GM18867 (cell line): ENCODE measurements at regions not wholly inside any gene's neighbourhood (a gene's known extent, or its start where the extent isn't known, plus 50 kb on each side); places are given as distances from the start of the nearest gene placed in this dataset.
A peak's percentile ranks its signal among the peaks of the same experiment; 100 is the strongest.

Source experiments
- ATAC-seq: cut with Tn5 transposase; IDR thresholded peaks from one replicate; pipeline ENCODE4 v1.9.1; 2021; ENCODE audit warnings: mild to moderate bottlenecking, moderate library complexity; ENCODE audit not compliant: unreplicated experiment

- ATAC-seq: no peak
These were observed 537.4 kb upstream of the SORCS1 start for GRCh38 chr10:107701943-107702342.

DNA sequence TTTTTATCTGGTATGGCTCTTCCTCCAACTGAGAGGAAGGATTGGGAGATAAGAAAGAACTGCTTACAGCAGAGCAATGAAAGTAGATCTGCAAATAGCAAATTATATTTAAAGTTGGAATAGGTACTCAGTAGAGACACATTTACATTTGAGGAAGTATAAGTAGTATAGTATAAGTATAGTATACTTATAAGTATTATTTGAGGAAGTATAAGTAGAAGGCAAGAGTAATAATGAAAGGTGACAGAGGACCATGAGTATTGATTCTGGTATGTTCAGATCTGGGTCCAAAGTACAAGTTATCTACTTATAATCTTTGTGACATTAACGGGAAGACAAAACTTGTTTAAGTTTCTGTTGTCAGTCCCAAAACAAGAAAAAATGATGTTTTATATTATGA lies 527.6 kb upstream of the SORCS1 start:
- ATAC-seq: no peak

GRCh38 chr10:107689323-107689722 lies 524.8 kb upstream of the SORCS1 start:
- no peak for ATAC-seq

GRCh38 chr10:107687701-107688100 lies 523.2 kb upstream of the SORCS1 start:
- no peak for ATAC-seq

DNA sequence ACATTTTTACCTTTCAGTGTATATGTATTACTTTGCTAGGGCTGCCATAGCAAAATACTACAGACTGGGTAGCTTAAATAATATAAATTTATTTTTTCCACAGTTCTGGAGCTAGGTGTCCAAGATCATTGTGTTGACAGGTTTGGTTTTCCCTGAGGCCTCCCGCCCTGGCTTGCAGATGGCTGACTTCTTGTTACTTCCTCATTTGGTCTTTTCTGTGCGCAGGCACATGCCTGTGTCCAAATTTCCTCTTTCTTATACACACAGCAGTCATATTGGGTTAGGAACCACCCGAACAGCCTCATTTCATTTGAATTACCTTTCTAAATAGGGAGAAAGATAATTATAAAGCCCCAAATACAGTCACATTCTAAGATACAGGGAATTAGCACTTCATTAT lies 521.6 kb upstream of the SORCS1 start:
- no peak for ATAC-seq

GRCh38 chr10:107671960-107672359 lies 507.5 kb upstream of the SORCS1 start:
- ATAC-seq: no peak

GRCh38 chr10:107666214-107666613 lies 501.7 kb upstream of the SORCS1 start:
- no peak for ATAC-seq

GRCh38 chr10:107665459-107665858 lies 501.0 kb upstream of the SORCS1 start:
- no peak for ATAC-seq

GRCh38 chr10:107657851-107658250 lies 493.3 kb upstream of the SORCS1 start:
- no peak for ATAC-seq

DNA sequence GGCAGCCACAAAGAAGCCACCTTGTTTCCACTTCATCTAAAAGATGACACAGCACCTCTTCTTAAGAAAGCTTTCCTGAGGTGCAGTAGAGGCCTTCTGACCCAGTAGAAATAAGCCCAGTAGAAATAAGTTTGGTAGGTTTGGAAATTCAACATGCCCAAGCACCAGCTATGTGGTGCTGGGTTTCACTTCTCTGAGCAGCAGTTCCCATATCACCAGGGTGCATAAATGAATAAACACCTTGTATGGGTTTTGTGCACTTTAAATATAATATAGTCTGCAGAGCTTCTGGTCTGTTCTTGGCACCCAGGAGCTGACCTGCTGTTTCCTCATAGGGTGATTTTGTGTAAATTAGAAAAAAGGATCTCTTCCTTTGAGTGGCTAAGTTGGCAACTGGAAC lies 492.4 kb upstream of the SORCS1 start:
- no peak for ATAC-seq

GRCh38 chr10:107653832-107654287 lies 489.4 kb upstream of the SORCS1 start:
- ATAC-seq: peak; percentile 92

- ATAC-seq: no peak
These were observed 486.4 kb upstream of the SORCS1 start for GRCh38 chr10:107650939-107651338.

DNA sequence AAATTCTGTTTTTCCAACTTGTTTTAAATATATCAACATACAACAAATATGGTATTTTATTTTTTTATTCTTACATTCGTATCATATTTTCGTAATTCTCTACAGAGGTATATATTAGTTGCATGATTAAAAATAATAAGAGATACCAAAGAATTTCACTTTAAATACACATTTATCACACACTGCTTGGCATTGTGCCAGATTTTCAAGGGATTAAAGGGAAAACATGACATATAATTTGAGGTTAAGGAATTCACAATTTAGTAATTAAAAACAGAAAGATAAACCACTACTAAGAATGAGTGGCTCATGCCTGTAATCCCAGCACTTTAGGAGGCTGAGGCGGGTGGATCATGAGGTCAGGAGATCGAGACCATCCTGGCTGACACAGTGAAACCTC lies 484.7 kb upstream of the SORCS1 start:
- no peak for ATAC-seq

- ATAC-seq: peak; percentile 58
These were observed 483.0 kb upstream of the SORCS1 start for GRCh38 chr10:107647462-107647861.

GRCh38 chr10:107631876-107632275 lies 467.4 kb upstream of the SORCS1 start:
- ATAC-seq: no peak

- ATAC-seq: no peak
These were observed 462.4 kb upstream of the SORCS1 start for GRCh38 chr10:107626862-107627261.

DNA sequence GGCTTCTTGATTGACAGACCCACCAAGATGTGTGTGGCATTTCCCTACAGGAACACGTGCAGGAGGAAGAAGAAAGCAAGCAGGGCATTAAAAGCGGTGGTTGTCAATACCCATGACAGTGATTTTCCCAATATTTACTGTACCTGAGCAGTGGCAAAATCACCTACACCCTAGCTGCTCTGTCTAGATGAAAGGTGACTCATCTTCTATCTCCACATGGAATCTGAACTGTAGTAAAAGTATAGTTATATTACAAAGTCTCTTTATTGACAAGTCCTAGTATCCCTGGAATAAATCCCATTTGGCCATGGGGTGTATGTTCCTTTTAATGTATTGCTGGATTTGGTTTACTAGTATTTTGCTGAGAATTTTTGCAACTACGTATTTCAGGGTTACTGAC lies 458.8 kb upstream of the SORCS1 start:
- ATAC-seq: no peak

DNA sequence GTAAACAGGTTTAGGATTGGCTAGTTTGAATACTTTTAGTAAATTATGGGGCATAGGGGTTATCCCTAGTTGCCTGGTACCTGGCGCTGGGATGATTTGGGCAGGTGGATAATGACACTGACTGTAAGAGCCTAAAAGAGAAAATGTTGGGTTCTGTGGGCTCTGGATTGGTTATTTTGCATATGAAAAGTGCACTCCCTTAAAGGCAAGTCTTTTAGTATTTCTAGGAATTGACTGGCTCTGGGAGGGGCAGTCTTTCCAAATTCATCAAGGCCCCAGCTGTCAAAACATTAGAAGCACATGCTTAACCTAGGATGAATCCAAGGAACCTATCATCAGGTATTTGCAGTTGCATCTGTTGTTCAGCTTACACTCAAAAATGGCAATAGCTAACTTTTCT lies 454.6 kb upstream of the SORCS1 start:
- no peak for ATAC-seq

GRCh38 chr10:107618504-107618994 lies 454.0 kb upstream of the SORCS1 start:
- ATAC-seq: no peak

GRCh38 chr10:107616463-107617410 lies 452.2 kb upstream of the SORCS1 start:
- no peak for ATAC-seq

- no peak for ATAC-seq
These were observed 451.5 kb upstream of the SORCS1 start for GRCh38 chr10:107616031-107616430.

DNA sequence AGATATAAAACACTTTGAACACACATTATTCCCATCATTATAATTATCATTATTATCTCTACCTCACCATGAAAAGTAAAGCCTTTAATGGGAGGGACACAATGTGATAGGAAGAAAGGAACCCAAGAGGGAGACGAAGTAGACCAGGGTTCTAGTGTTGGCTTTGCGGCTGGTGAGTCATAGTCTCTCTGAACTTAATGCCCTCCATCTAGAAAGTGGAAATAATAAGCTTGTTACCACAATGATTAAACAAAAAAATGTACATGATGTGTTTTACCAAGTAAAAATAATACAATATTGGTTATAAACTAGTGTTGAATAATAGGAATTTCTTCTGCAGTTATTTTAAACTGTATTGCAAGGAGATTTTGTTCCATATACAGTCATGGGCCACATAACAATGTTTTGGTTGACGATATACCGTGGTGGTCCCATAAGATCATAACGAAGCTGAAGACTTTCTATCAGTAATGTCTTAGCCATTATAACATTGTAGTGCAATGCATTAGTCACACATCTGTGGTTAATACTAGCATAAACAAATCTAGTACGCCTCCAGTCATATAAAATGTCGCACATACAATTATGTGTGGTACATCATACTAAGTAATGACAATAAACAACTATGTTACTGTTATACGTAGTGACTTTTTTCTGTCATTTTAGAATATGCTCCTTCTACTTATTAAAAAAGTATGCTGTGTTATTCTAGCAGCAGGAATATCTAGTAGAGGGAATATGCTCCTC lies 450.6 kb upstream of the SORCS1 start:
- no peak for ATAC-seq
